ENCODE measurements at regions not wholly inside any gene's neighbourhood (a gene's known extent, or its start where the extent isn't known, plus 50 kb on each side); places are given as distances from the start of the nearest gene placed in this dataset.

DNA sequence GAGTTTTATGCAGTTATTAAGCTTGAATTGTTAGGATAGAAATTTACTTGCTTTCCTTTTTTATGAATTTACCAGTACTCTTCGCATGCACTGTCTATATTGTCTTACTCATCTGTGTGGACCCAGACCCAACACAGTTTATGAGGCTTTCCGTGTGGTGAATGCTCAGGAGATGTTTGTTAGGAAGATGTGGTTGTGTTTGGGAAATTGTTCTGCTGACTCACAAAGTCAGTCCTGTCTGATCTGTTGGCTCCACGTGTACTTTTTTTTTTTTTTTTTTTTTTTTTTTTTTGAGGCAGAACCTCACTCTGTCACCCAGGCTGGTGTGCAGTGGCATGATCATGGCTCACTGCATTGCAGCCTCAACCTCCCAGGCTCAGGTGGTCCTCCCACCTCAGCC is 532.5 kb downstream of the LMO7 start:
- TF ChIP-seq GATA3 (IDR thresholded peaks at IDR 0.05; ENCODE audit: low read depth, low read length) = no peak
- no peak for TF ChIP-seq GATA2 (IDR thresholded peaks at IDR 0.05; ENCODE audit: low read depth, low read length)

DNA sequence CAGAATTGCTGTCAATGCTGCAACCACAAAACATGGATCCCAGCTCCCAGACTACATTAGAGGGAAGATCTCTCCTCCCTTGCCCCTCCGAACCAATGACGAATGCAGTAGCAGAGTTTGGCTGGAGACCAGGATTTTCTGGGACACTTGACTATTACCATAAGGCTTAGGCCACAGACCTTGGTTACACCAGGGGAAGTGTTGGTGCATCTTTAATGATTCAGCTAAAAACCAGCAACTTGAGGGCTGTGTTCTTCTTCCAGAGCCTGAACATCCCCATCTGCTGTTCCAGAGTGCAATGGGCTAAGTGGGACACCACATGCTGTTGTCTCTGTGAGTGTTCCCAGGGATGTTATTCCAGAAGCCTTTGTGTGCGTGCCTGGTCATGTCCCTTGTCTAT is 528.2 kb downstream of the LMO7 start:
- no peak for TF ChIP-seq GATA2 (IDR thresholded peaks at IDR 0.05; ENCODE audit: low read depth, low read length)
- no peak for TF ChIP-seq GATA3 (IDR thresholded peaks at IDR 0.05; ENCODE audit: low read depth, low read length)

DNA sequence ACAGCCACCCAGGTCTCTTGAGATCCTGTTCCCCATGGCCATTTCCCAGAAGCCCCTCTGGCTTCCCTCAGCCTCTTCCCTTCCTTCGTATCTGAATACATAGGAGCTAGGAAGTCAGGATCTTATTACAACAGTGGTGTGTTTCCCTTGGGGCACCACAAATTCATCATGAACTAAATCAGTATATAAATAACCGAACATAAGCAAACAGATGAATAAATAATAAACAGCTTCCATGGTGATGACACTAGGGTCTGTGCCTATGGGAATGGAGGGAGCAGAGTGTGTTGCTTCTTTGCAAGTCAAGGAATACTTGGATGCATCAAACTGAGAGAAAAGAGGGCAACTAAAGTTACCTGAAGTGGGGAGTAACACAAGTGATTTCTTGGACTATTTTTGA is 527.6 kb downstream of the LMO7 start:
- no peak for TF ChIP-seq GATA3 (IDR thresholded peaks at IDR 0.05; ENCODE audit: low read depth, low read length)
- TF ChIP-seq GATA2 (IDR thresholded peaks at IDR 0.05; ENCODE audit: low read depth, low read length) = no peak

DNA sequence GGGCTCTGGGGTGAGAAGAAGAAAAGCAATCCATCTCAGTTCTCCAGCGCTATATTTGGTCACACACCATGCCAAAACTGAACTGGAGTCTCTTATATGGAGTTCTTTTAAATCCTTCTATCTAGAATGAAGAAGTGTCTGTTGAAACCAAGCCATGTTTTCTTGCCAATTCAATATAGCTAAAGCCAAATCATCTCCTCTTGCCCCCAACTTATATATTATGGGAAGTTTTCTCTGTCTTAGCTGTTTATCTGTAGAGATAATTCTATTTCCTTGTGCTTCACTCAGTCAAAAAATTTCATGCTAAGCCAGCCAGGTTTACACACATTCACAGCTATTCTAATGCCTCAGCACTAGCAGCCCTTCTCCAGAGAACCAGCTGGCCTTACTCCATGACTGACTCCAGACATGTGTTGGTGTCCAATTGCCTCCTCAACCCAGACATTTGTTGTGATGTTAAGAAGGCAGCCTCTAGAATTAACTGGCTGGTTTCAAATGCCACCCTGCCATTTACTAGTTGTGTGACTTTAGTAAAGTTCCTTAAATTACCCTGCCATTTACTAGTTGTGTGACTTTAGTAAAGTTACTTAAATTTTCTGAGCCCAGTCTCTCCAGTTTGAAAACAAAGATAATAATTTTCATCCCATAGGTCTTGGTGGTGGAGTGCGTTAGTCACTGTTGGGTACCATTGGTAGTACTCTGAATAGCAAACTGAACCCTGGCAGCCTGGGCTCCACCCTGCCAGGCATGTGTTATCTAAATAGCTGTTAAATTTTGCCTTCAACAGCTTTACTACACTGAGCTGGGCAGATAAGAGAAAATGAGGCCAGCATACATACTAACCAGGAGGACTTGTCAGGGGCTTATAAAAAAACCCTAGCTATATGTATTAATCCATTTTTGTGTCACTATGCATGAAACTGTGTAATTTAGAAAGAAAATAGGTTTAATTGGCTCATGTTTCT is 525.1 kb downstream of the LMO7 start:
- TF ChIP-seq GATA3 (IDR thresholded peaks at IDR 0.05; ENCODE audit: low read depth, low read length) (no peak), GATA2 (IDR thresholded peaks at IDR 0.05; ENCODE audit: low read depth, low read length) (no peak)

DNA sequence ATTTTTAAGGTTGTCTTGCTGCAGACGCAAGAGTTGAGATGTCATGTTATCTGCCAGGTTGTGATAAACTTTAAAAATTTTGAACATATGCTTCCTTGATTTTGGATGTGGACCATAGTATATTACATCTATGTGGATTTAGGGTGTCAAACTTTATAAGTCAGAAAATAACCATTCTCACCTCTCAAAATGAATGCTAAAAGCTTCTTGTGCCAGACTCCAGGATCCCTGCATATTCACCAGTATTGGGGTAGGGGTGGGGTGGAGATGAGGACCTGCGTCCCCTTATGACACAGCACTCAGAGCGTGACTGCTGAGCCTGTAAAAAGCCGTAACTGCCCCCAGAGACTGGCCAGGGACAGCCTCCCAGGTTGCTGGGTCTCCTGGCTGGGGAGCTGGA is 524.4 kb downstream of the LMO7 start:
- TF ChIP-seq GATA2 (IDR thresholded peaks at IDR 0.05; ENCODE audit: low read depth, low read length) = no peak
- no peak for TF ChIP-seq GATA3 (IDR thresholded peaks at IDR 0.05; ENCODE audit: low read depth, low read length)

DNA sequence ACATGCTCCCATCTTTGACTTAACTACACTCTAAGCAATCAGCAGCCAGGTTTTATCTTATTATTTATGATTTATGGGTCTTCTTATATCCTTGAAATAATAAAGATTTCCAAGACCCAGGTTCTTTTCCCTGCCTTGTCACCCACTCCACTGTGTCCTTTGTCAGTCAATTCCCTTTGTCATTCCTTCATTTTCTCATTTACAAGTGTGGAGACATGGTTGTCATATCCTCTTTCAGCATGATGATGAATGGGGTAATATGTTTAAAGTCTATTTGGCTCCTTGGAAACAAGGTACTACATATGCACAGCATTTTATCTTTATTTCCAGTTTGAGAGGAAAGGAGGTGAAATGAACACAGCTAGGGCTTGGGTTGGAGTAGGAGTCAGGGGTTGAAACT is 521.8 kb downstream of the LMO7 start:
- TF ChIP-seq GATA2 (IDR thresholded peaks at IDR 0.05; ENCODE audit: low read depth, low read length) (no peak), GATA3 (IDR thresholded peaks at IDR 0.05; ENCODE audit: low read depth, low read length) (no peak)

DNA sequence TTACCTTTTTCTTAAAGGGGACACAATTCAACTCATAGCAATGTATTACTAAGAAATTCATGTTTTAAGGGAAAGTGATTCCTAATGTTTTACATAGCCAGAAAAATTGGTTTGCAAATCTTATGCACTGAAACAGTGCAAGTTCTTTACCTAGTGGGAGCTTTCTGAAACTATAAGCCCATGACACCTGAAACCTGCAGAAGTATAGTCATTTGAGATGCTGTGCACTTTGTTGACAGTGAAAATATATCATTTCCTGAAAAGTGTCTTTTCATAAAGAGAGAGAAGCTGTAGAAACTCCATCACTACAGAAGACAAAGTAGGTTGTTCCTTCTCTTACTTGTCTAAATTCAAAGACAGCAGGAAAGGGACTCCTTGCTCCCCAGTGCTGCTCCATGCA is 517.1 kb downstream of the LMO7 start:
- TF ChIP-seq GATA3 (IDR thresholded peaks at IDR 0.05; ENCODE audit: low read depth, low read length) (no peak), GATA2 (IDR thresholded peaks at IDR 0.05; ENCODE audit: low read depth, low read length) (no peak)

DNA sequence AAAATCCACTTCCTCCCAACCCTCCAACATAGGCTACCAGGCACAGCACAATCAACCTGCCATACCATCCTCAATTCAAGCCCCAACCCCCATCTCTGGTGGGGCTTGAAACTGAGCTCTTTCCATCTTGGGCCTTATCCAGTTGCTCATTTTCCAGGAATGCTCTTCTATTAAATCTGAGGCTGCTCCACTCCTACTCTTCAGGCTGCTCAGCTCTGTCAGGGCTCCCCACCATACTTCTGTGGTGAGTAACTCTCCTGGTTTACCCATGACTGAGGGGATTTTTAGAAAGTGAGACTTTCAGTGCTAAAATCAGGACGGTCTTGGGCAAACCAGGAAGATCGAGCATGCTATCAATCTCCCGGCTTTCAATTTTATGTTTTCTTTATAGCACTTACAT is 512.8 kb downstream of the LMO7 start:
- TF ChIP-seq GATA3 (IDR thresholded peaks at IDR 0.05; ENCODE audit: low read depth, low read length) (no peak), GATA2 (IDR thresholded peaks at IDR 0.05; ENCODE audit: low read depth, low read length) (no peak)

DNA sequence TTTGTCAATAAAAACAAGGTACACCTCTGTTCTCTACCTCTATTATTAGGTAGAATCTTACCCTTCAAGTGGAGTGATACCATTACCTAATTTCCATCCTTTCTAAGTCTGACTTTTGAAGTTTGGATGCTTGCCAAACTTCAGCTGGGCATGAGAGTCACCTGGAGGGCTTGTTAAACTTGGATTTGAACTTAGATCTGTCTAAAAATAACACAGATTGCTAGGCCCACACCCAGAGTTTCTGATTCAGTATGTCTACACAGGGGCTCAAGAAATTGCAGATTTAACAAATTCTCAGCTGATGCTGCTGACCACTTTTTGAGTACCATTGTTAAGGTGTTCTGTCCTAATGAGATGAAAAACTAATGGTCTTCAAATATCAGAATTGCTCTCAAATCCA is 512.2 kb downstream of the LMO7 start:
- TF ChIP-seq GATA2 (IDR thresholded peaks at IDR 0.05; ENCODE audit: low read depth, low read length) = no peak
- no peak for TF ChIP-seq GATA3 (IDR thresholded peaks at IDR 0.05; ENCODE audit: low read depth, low read length)

DNA sequence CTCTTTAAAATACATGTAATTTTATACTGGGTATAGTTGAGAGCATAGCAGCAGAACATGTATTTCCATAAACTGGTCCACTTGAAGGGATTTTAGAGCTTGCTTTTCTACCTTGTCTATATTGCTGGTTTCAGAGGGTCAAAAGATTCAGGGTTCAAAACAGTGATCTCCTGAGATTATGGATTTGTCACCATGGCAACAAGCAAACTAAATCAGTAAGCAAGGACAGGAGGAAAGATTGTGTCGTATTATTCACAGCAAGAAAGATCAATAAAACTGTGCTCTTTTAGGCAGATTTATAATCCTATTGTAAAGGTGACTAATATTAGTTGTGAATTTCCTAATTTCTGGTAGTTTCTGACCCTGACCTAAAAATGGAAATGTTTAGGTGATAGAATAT is 496.4 kb downstream of the LMO7 start:
- TF ChIP-seq GATA2 (IDR thresholded peaks at IDR 0.05; ENCODE audit: low read depth, low read length) (no peak), GATA3 (IDR thresholded peaks at IDR 0.05; ENCODE audit: low read depth, low read length) (no peak)

DNA sequence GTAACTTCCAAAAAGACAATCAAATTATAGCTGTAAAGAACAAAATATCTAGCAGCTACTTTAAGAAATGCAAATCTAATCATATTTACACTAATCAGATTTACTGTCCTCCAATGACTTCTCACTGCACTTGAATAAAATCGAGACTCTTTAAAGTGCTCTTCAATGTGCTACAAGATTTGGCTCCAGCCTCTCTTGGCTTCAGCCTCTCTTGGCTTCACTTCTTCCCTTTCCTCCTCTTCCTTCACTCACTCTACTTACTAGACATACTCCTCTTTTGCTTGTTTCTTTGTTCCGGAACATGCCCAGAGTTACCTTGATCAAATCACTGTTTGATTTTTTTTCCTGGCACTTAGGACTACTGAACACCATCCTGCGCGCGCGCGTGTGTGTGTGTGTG is 495.4 kb downstream of the LMO7 start:
- TF ChIP-seq GATA2 (IDR thresholded peaks at IDR 0.05; ENCODE audit: low read depth, low read length) (no peak), GATA3 (IDR thresholded peaks at IDR 0.05; ENCODE audit: low read depth, low read length) (no peak)

DNA sequence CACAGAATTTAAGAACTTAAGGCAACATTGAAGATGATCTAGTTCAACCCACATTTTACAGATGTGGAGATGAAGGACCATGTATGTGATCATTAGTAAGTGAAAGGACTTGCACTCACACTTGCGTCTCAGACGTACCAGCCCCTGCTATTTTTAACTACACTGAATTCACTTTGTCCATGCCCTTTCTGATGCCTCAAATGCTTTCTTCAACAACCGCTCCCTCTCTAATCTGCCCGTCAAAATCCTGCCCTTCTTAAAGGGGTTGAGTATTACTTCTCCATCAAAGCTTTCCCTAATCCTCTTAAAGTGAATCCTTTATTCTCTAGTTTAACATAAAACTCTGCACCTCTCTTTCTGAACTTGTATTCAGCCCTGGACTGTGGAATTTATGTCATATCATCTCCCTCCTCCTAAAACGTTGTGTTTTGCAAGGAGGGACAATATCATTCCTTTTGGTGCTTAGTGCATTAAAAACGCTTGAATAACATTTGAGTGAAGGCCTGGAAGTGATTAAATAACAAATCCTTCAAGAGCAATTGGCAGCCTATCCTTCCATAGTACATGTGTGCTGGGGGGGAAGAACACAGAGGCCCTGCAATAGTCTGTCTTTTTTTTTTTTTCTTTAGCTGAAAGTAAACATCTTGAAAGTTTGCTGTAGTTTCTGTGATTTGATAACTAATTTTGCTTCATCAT is 493.3 kb downstream of the LMO7 start:
- TF ChIP-seq GATA2 (IDR thresholded peaks at IDR 0.05; ENCODE audit: low read depth, low read length) = no peak
- no peak for TF ChIP-seq GATA3 (IDR thresholded peaks at IDR 0.05; ENCODE audit: low read depth, low read length)

DNA sequence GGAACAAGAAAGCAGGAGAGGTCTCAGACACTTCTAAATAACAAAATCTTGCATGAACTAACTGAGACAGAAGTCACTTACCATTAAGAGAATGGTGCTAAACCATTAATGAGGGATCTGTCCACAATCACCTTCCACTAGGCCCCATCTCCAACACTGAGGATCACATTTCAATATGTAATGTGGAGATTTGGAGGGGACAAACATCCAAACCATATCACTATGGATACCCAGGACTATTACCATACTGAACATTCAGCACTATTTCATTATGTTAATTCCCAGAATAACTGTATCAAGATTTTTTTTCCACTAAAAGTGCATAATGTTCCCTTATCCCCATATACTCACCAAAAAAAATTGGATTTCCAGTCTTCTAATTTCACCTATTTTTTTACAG is 491.8 kb downstream of the LMO7 start:
- TF ChIP-seq GATA3 (IDR thresholded peaks at IDR 0.05; ENCODE audit: low read depth, low read length) (no peak), GATA2 (IDR thresholded peaks at IDR 0.05; ENCODE audit: low read depth, low read length) (no peak)

DNA sequence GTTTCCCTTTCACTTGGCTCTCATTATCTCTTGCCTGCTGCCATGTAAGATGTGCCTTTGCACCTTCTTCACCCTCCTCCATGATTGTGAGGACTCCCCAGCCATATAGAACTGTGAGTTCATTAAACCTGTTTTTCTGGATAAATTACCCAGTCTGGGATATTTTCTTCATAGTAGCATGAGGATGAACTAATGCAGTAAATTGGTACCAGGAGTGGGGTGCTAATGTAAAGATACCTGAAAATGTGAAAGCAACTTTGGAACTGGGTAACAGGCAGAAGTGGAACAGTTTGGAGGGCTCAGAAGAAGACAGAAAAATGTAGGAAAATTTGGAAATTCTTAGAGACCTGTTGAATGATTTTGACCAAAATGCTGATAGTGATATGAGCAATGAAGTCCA is 487.4 kb downstream of the LMO7 start:
- TF ChIP-seq GATA3 (IDR thresholded peaks at IDR 0.05; ENCODE audit: low read depth, low read length) (no peak), GATA2 (IDR thresholded peaks at IDR 0.05; ENCODE audit: low read depth, low read length) (no peak)
